HFF-Myc (cell line): ENCODE measurements at regions not wholly inside any gene's neighbourhood (a gene's known extent, or its start where the extent isn't known, plus 50 kb on each side); places are given as distances from the start of the nearest gene placed in this dataset.
A peak's percentile ranks its signal among the peaks of the same experiment; 100 is the strongest.

Experiments
- DNase-seq: peaks from one replicate; pipeline ENCODE4 v3.0.0-alpha.2; 2011; ENCODE audit warnings: low read depth; ENCODE audit errors: extremely low read depth
- H3K4me3 ChIP-seq: replicated peaks from 2 replicates; pipeline ENCODE4 v1.5.1; 2011; ENCODE audit warnings: low read depth, mild to moderate bottlenecking, control low read depth, low read length
- CTCF ChIP-seq: IDR thresholded peaks from 2 replicates; pipeline ENCODE4 v1.5.1; 2012; ENCODE audit warnings: mild to moderate bottlenecking, low read depth, low read length, control low read depth; ENCODE audit errors: missing control alignments

GRCh38 chr3:147191795-147192385, 214.5 kb downstream of the ZIC4 start:
- DNase-seq: peak; percentile 48
- no peak overlapping the region for H3K4me3 ChIP-seq
- TF ChIP-seq CTCF: peak; percentile 80

- no peak overlapping the region for H3K4me3 ChIP-seq
- no peak for DNase-seq
- TF ChIP-seq CTCF: no peak
These were observed 217.3 kb downstream of the ZIC4 start for GRCh38 chr3:147189016-147189415.

GRCh38 chr3:147187687-147188086, 218.7 kb downstream of the ZIC4 start:
- no peak for DNase-seq
- H3K4me3 ChIP-seq: no peak overlapping the region
- TF ChIP-seq CTCF: no peak

GRCh38 chr3:147185781-147186180, 220.6 kb downstream of the ZIC4 start:
- no peak for TF ChIP-seq CTCF
- no peak for DNase-seq
- H3K4me3 ChIP-seq: no peak overlapping the region

- no peak overlapping the region for H3K4me3 ChIP-seq
- no peak for TF ChIP-seq CTCF
- DNase-seq: no peak
These were observed 221.5 kb downstream of the ZIC4 start for GRCh38 chr3:147184794-147185193.

- DNase-seq: no peak
- TF ChIP-seq CTCF: no peak
- H3K4me3 ChIP-seq: no peak overlapping the region
These were observed 233.1 kb downstream of the ZIC4 start for GRCh38 chr3:147173257-147173656.

- no peak for DNase-seq
- no peak overlapping the region for H3K4me3 ChIP-seq
- no peak for TF ChIP-seq CTCF
These were observed 243.6 kb downstream of the ZIC4 start for GRCh38 chr3:147162743-147163142.
